Liver (tissue), 8 donors: ENCODE measurements at regions not wholly inside any gene's neighbourhood (a gene's known extent, or its start where the extent isn't known, plus 50 kb on each side); places are given as distances from the start of the nearest gene placed in this dataset.
A peak's percentile ranks its signal among the peaks of the same experiment; 100 is the strongest.
"Not testable (repeated sequence)": the region's sequence is repeated elsewhere in the genome, so short reads cannot be mapped to it uniquely, and the experiment has no call there.

ENCODE experiments used
- DNase-seq: peaks from one replicate; pipeline ENCODE4 v3.0.0-alpha.2; 2017; ENCODE audit warnings: low spot score
- H3K27ac ChIP-seq, 2 donors: one replicate each; pipeline ENCODE4 v1.7.0; 2013; ENCODE audit warnings: inconsistent platforms in 2 of 2, low read length in 2 of 2, control low read depth in 1 of 2, low read depth in 1 of 2, mild to moderate bottlenecking in 1 of 2
- H3K27me3 ChIP-seq, 4 donors: one replicate each; pipeline versions ENCODE4 v1.6.1 to v1.7.0; 2013; ENCODE audit warnings: low read length in 3 of 4, inconsistent platforms in 1 of 4, mild to moderate bottlenecking in 1 of 4, moderate library complexity in 1 of 4; ENCODE audit not compliant: control insufficient read depth in 4 of 4, insufficient read depth in 4 of 4
- H3K36me3 ChIP-seq, 4 donors: one replicate each; pipeline versions ENCODE4 v1.6.1 to v1.7.0; 2013; ENCODE audit warnings: low read length in 3 of 4, mild to moderate bottlenecking in 3 of 4, low read depth in 1 of 4, moderate library complexity in 1 of 4; ENCODE audit not compliant: control insufficient read depth in 4 of 4, insufficient read depth in 3 of 4
- H3K4me1 ChIP-seq, 4 donors: one replicate each; pipeline versions ENCODE4 v1.6.1 to v1.7.0; 2013; ENCODE audit warnings: low read length in 3 of 4, mild to moderate bottlenecking in 3 of 4, moderate library complexity in 1 of 4; ENCODE audit not compliant: control insufficient read depth in 4 of 4, insufficient read depth in 4 of 4
- H3K4me3 ChIP-seq, 3 donors: one replicate each; pipeline versions ENCODE4 v1.6.1 to v1.7.0; 2013; ENCODE audit warnings: low read length in 3 of 3, control low read depth in 1 of 3, low read depth in 1 of 3, mild to moderate bottlenecking in 1 of 3
- H3K9ac ChIP-seq, 2 donors: one replicate each; pipeline ENCODE4 v1.7.0; 2013; ENCODE audit warnings: low read length in 2 of 2, mild to moderate bottlenecking in 2 of 2, moderate library complexity in 2 of 2, control low read depth in 1 of 2, low read depth in 1 of 2
- H3K9me3 ChIP-seq, 4 donors: one replicate each; pipeline versions ENCODE4 v1.6.1 to v1.7.0; 2013; ENCODE audit warnings: low read length in 3 of 4; ENCODE audit not compliant: control insufficient read depth in 4 of 4
- EGR1 ChIP-seq, 2 donors: IDR thresholded peaks; 2 replicates each; pipeline ENCODE4 v1.6.1; 2016 to 2018; ENCODE audit warnings: antibody characterized with exemption in 2 of 2, low read depth in 2 of 2
- FOXA1 ChIP-seq: IDR thresholded peaks from 2 replicates; pipeline ENCODE4 v1.6.1; 2016; ENCODE audit warnings: antibody characterized with exemption
- FOXA2 ChIP-seq: IDR thresholded peaks from 2 replicates; pipeline ENCODE4 v1.6.1; 2016; ENCODE audit warnings: antibody characterized with exemption
- GABPA ChIP-seq, 2 donors: IDR thresholded peaks in 1 of 2; conservative IDR thresholded peaks in 1 of 2; 2 replicates each; pipeline ENCODE4 v1.6.1; 2016; ENCODE audit warnings: antibody characterized with exemption in 2 of 2, mild to moderate bottlenecking in 1 of 2, moderate library complexity in 1 of 2
- HNF4A ChIP-seq, 2 donors: conservative IDR thresholded peaks; 2 replicates each; pipeline ENCODE4 v1.6.1; 2016; ENCODE audit warnings: antibody characterized with exemption in 2 of 2, mild to moderate bottlenecking in 2 of 2
- HNF4G ChIP-seq: IDR thresholded peaks from 2 replicates; pipeline ENCODE4 v1.6.1; 2016; ENCODE audit warnings: antibody characterized with exemption
- JUND ChIP-seq, 2 donors: IDR thresholded peaks; 2 replicates each; pipeline ENCODE4 v1.6.1; 2016; ENCODE audit warnings: antibody characterized with exemption in 2 of 2
- RAD21 ChIP-seq, 2 donors: IDR thresholded peaks; 2 replicates each; pipeline ENCODE4 v1.6.1; 2016; ENCODE audit warnings: antibody characterized with exemption in 2 of 2, mild to moderate bottlenecking in 2 of 2
- RXRA ChIP-seq, 2 donors: IDR thresholded peaks; 2 replicates each; pipeline ENCODE4 v1.6.1; 2017 to 2018; ENCODE audit warnings: antibody characterized with exemption in 2 of 2, mild to moderate bottlenecking in 1 of 2
- SP1 ChIP-seq: IDR thresholded peaks from 2 replicates; pipeline ENCODE4 v1.6.1; 2018; ENCODE audit warnings: antibody characterized with exemption, mild to moderate bottlenecking
- WGBS: extraction: QIAGEN DNeasy Blood & Tissue Kit; methylation state at CpG from one replicate; pipeline ENCODE4 v1.1.7; 2013; 5-methylcytosine and 5-hydroxymethylcytosine counted together
- TF ChIP-seq, protein P1 (sequence below): IDR thresholded peaks from 2 replicates; pipeline ENCODE4 v1.6.1; 2016; ENCODE audit warnings: antibody characterized with exemption
- TF ChIP-seq, protein P2 (sequence below): IDR thresholded peaks from 2 replicates; pipeline ENCODE4 v1.6.1; 2016; ENCODE audit warnings: antibody characterized with exemption, mild to moderate bottlenecking
- TF ChIP-seq, protein P3 (sequence below): fragments of 150-350 bp; IDR thresholded peaks from 2 replicates; pipeline ENCODE4 v1.5.1; 2017; ENCODE audit warnings: improper control_type of control experiment, low read depth, low read length; ENCODE audit not compliant: missing input control
- donor health status: healthy.
- donor health status: healthy.
- donor health status: healthy.
- donor health status: healthy.
- donor health status: healthy.

DNA sequence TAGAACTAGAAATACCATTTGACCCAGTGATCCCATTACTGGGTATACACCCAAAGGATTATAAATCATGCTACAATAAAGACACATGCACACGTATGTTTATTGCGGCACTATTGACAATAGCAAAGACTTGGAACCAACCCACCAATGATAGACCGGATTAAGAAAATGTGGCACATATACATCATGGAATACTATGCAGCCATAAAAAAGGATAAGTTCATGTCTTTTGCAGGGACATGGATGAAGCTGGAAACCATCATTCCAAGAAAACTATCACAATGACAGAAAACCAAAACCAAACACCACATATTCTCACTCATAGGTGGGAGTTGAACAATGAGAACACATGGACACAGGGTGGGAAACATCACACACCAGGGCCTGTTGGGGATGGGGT is 85.0 kb downstream of the IGLL5 start:
- not testable (repeated sequence) for H3K36me3 ChIP-seq, H3K4me3 ChIP-seq, DNase-seq, H3K9ac ChIP-seq, H3K9me3 ChIP-seq, H3K27me3 ChIP-seq, H3K27ac ChIP-seq
- 93% methylated on average over 3 of the region's 3 CpGs for WGBS
- peaks cover 0 to 29% (median 13%) of the 10 kb centered on the region in 4 donors for H3K4me1 ChIP-seq

DNA sequence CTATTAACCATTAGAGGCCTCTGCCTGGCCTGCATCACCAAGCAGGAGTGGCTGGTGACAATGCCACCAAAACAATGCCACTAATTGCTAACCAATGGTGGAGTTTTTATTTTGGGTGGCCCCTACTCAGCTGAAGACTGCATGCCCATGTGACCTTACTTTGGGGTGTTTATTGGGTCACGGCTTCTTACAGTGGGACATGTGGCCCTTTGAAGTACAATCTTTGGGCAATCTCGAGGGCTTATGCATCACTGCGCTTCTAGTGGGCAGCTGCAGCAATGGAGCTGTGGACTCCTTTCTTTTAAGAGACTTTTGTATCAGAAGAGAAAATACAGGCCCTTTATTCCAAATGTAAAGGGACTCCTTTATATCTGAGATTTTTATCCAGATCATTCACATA is 85.7 kb downstream of the IGLL5 start:
- TF ChIP-seq, protein P1, sequence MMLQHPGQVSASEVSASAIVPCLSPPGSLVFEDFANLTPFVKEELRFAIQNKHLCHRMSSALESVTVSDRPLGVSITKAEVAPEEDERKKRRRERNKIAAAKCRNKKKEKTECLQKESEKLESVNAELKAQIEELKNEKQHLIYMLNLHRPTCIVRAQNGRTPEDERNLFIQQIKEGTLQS: no peak
- TF ChIP-seq JUND (IDR thresholded peaks at IDR 0.05) (no peak), FOXA1 (no peak), SP1 (no peak), EGR1 (IDR thresholded peaks at IDR 0.05; ENCODE audit: low read depth in 2 of 2) (no peak), FOXA2 (no peak)
- TF ChIP-seq, protein P2, sequence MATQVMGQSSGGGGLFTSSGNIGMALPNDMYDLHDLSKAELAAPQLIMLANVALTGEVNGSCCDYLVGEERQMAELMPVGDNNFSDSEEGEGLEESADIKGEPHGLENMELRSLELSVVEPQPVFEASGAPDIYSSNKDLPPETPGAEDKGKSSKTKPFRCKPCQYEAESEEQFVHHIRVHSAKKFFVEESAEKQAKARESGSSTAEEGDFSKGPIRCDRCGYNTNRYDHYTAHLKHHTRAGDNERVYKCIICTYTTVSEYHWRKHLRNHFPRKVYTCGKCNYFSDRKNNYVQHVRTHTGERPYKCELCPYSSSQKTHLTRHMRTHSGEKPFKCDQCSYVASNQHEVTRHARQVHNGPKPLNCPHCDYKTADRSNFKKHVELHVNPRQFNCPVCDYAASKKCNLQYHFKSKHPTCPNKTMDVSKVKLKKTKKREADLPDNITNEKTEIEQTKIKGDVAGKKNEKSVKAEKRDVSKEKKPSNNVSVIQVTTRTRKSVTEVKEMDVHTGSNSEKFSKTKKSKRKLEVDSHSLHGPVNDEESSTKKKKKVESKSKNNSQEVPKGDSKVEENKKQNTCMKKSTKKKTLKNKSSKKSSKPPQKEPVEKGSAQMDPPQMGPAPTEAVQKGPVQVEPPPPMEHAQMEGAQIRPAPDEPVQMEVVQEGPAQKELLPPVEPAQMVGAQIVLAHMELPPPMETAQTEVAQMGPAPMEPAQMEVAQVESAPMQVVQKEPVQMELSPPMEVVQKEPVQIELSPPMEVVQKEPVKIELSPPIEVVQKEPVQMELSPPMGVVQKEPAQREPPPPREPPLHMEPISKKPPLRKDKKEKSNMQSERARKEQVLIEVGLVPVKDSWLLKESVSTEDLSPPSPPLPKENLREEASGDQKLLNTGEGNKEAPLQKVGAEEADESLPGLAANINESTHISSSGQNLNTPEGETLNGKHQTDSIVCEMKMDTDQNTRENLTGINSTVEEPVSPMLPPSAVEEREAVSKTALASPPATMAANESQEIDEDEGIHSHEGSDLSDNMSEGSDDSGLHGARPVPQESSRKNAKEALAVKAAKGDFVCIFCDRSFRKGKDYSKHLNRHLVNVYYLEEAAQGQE: no peak
- Histone ChIP-seq H3K4me3 (no peak overlapping the region), H3K4me1 (peaks cover 0 to 24% (median 8%) of the 10 kb centered on the region in 4 donors), H3K9me3 (no peaks in the 10 kb centered on the region), H3K27ac (no peak overlapping the region), H3K36me3 (no peaks in the 10 kb centered on the region), H3K9ac (no peak overlapping the region), H3K27me3 (no peaks in the 10 kb centered on the region)
- DNase-seq: no peak
- 93% methylated on average over 3 of the region's 3 CpGs for WGBS

DNA sequence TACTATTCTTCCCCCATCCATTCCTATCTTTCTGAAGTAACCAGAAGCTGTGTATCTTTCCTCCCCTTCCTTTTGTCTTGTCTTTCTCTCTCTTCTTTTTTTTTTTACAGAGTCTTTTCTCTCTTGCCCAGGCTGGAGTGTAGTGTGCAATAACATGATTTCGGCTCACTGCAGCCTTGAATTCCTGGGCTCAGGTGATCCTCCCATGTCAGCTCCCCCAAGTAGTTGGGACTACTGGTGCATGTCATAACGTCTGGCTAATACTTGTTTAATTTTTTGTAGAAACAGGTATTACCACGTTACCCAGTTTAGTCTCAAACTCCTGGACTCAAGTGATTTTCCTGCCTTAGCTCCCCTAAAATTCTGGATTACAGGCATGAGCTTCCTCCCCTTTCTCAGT is 86.5 kb downstream of the IGLL5 start:
- no peaks in the 10 kb centered on the region for H3K36me3 ChIP-seq
- no peaks in the 10 kb centered on the region for H3K27me3 ChIP-seq
- H3K27ac ChIP-seq: peak overlapping the region; percentile 53 to 65
- TF ChIP-seq RAD21 (IDR thresholded peaks at IDR 0.05): no peak
- TF ChIP-seq FOXA1: no peak
- no peak for TF ChIP-seq RXRA (IDR thresholded peaks at IDR 0.05)
- no peak for TF ChIP-seq EGR1 (IDR thresholded peaks at IDR 0.05; ENCODE audit: low read depth in 2 of 2)
- TF ChIP-seq, protein P3, sequence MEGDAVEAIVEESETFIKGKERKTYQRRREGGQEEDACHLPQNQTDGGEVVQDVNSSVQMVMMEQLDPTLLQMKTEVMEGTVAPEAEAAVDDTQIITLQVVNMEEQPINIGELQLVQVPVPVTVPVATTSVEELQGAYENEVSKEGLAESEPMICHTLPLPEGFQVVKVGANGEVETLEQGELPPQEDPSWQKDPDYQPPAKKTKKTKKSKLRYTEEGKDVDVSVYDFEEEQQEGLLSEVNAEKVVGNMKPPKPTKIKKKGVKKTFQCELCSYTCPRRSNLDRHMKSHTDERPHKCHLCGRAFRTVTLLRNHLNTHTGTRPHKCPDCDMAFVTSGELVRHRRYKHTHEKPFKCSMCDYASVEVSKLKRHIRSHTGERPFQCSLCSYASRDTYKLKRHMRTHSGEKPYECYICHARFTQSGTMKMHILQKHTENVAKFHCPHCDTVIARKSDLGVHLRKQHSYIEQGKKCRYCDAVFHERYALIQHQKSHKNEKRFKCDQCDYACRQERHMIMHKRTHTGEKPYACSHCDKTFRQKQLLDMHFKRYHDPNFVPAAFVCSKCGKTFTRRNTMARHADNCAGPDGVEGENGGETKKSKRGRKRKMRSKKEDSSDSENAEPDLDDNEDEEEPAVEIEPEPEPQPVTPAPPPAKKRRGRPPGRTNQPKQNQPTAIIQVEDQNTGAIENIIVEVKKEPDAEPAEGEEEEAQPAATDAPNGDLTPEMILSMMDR: no peak
- TF ChIP-seq SP1: no peak
- TF ChIP-seq JUND (IDR thresholded peaks at IDR 0.05): no peak
- TF ChIP-seq, protein P1: no peak
- TF ChIP-seq GABPA (IDR thresholded peaks at IDR 0.05 in 1 of 2, conservative IDR thresholded peaks at IDR 0.05 in 1 of 2): no peak
- TF ChIP-seq HNF4A (conservative IDR thresholded peaks at IDR 0.05): no peak
- TF ChIP-seq FOXA2: no peak
- TF ChIP-seq HNF4G: no peak
- TF ChIP-seq, protein P2: no peak
- H3K9me3 ChIP-seq: peaks cover 0 to 4% (median 3%) of the 10 kb centered on the region in 4 donors
- 62% methylated on average over 3 of the region's 3 CpGs for WGBS
- H3K4me1 ChIP-seq: peaks cover 0 to 21% (median 8%) of the 10 kb centered on the region in 4 donors
- H3K9ac ChIP-seq: no peak overlapping the region
- no peak overlapping the region for H3K4me3 ChIP-seq
- no peak for DNase-seq
